HUES6 (cell line): ENCODE measurements at regions not wholly inside any gene's neighbourhood (a gene's known extent, or its start where the extent isn't known, plus 50 kb on each side); places are given as distances from the start of the nearest gene placed in this dataset.

Experiments
- H3K27ac ChIP-seq: 2 replicates; pipeline ENCODE4 v1.7.0; 2013; ENCODE audit warnings: low read depth, mild to moderate bottlenecking, low read length, inconsistent platforms
- H3K27me3 ChIP-seq: 2 replicates; pipeline ENCODE4 v1.6.1; 2013; ENCODE audit warnings: low read length; ENCODE audit not compliant: control insufficient read depth, insufficient read depth
- H3K36me3 ChIP-seq: 2 replicates; pipeline ENCODE4 v1.6.1; 2013; ENCODE audit warnings: low read length; ENCODE audit not compliant: control insufficient read depth, insufficient read depth
- H3K4me1 ChIP-seq: 2 replicates; pipeline ENCODE4 v1.6.1; 2013; ENCODE audit warnings: low read length; ENCODE audit not compliant: control insufficient read depth, insufficient read depth
- H3K4me3 ChIP-seq: 2 replicates; pipeline ENCODE4 v1.5.1; 2013; ENCODE audit warnings: low read depth, low read length
- H3K9ac ChIP-seq: one replicate; pipeline ENCODE4 v1.6.1; 2013; ENCODE audit warnings: mild to moderate bottlenecking, low read length
- H3K9me3 ChIP-seq: 2 replicates; pipeline ENCODE4 v1.6.1; 2013; ENCODE audit warnings: low read depth, low read length; ENCODE audit not compliant: control insufficient read depth, insufficient read depth

GRCh38 chr9:30757723-30758122 is 1626.7 kb upstream of the ACO1 start:
- H3K36me3 ChIP-seq, result no peaks in the 10 kb centered on the region
- no peak overlapping the region for H3K9ac ChIP-seq
- no peaks in the 10 kb centered on the region for H3K27me3 ChIP-seq
- no peak overlapping the region for H3K4me3 ChIP-seq
- H3K9me3 ChIP-seq, result peaks cover 4% of the 10 kb centered on the region; the same call in 1 of the 2 replicates
- no peak overlapping the region for H3K27ac ChIP-seq
- H3K4me1 ChIP-seq, result peaks cover 3% of the 10 kb centered on the region; the same call in 1 of the 2 replicates

GRCh38 chr9:30758726-30759446 is 1625.6 kb upstream of the ACO1 start:
- no peaks in the 10 kb centered on the region for H3K27me3 ChIP-seq

GRCh38 chr9:30765318-30765717 is 1619.1 kb upstream of the ACO1 start:
- no peaks in the 10 kb centered on the region for H3K9me3 ChIP-seq
- no peaks in the 10 kb centered on the region for H3K27me3 ChIP-seq
- H3K9ac ChIP-seq, result no peak overlapping the region
- peaks cover 3% of the 10 kb centered on the region; the same call in 1 of the 2 replicates for H3K4me1 ChIP-seq
- no peak overlapping the region for H3K27ac ChIP-seq
- H3K4me3 ChIP-seq, result no peak overlapping the region
- H3K36me3 ChIP-seq, result no peaks in the 10 kb centered on the region

More at GRCh38 chr9:30758726-30759446, 1625.6 kb upstream of the ACO1 start:
- no peak overlapping the region for H3K9ac ChIP-seq
- peaks cover 4% of the 10 kb centered on the region; the same call in 1 of the 2 replicates for H3K9me3 ChIP-seq
- H3K36me3 ChIP-seq, result no peaks in the 10 kb centered on the region
- no peak overlapping the region for H3K27ac ChIP-seq
- H3K4me1 ChIP-seq, result peaks cover 3% of the 10 kb centered on the region; the same call in 1 of the 2 replicates
- no peak overlapping the region for H3K4me3 ChIP-seq

GRCh38 chr9:30771163-30771708 is 1613.2 kb upstream of the ACO1 start:
- Histone ChIP-seq H3K27ac (no peak overlapping the region), H3K36me3 (no peaks in the 10 kb centered on the region), H3K9ac (no peak overlapping the region), H3K4me3 (no peak overlapping the region), H3K4me1 (no peaks in the 10 kb centered on the region), H3K9me3 (no peaks in the 10 kb centered on the region), H3K27me3 (no peaks in the 10 kb centered on the region)

GRCh38 chr9:30771760-30772159 is 1612.7 kb upstream of the ACO1 start:
- Histone ChIP-seq H3K4me1 (no peaks in the 10 kb centered on the region), H3K4me3 (no peak overlapping the region), H3K36me3 (no peaks in the 10 kb centered on the region), H3K9ac (no peak overlapping the region), H3K27ac (no peak overlapping the region), H3K9me3 (no peaks in the 10 kb centered on the region), H3K27me3 (no peaks in the 10 kb centered on the region)

- H3K36me3 ChIP-seq, result no peaks in the 10 kb centered on the region
- H3K9ac ChIP-seq, result no peak overlapping the region
- no peaks in the 10 kb centered on the region for H3K27me3 ChIP-seq
- H3K9me3 ChIP-seq, result no peaks in the 10 kb centered on the region
- no peak overlapping the region for H3K27ac ChIP-seq
- no peak overlapping the region for H3K4me3 ChIP-seq
- H3K4me1 ChIP-seq, result no peaks in the 10 kb centered on the region
These were observed 1611.0 kb upstream of the ACO1 start for GRCh38 chr9:30773427-30773826.

GRCh38 chr9:30774326-30774725 is 1610.1 kb upstream of the ACO1 start:
- Histone ChIP-seq H3K4me1 (no peaks in the 10 kb centered on the region), H3K9ac (no peak overlapping the region), H3K9me3 (no peaks in the 10 kb centered on the region), H3K27ac (no peak overlapping the region), H3K36me3 (no peaks in the 10 kb centered on the region), H3K4me3 (no peak overlapping the region), H3K27me3 (no peaks in the 10 kb centered on the region)

- H3K27me3 ChIP-seq, result no peaks in the 10 kb centered on the region
- H3K9me3 ChIP-seq, result no peaks in the 10 kb centered on the region
These were observed 1609.2 kb upstream of the ACO1 start for GRCh38 chr9:30775236-30775635.

GRCh38 chr9:30796764-30797163 is 1587.7 kb upstream of the ACO1 start:
- Histone ChIP-seq H3K9ac (no peak overlapping the region), H3K4me3 (no peak overlapping the region), H3K4me1 (peaks cover 14% of the 10 kb centered on the region), H3K9me3 (no peaks in the 10 kb centered on the region), H3K27me3 (no peaks in the 10 kb centered on the region), H3K36me3 (no peaks in the 10 kb centered on the region), H3K27ac (no peak overlapping the region)

More at GRCh38 chr9:30775236-30775635, 1609.2 kb upstream of the ACO1 start:
- Histone ChIP-seq H3K4me3 (no peak overlapping the region), H3K4me1 (no peaks in the 10 kb centered on the region), H3K27ac (no peak overlapping the region), H3K9ac (no peak overlapping the region), H3K36me3 (no peaks in the 10 kb centered on the region)

- Histone ChIP-seq H3K36me3 (no peaks in the 10 kb centered on the region), H3K9ac (no peak overlapping the region), H3K27me3 (no peaks in the 10 kb centered on the region), H3K9me3 (no peaks in the 10 kb centered on the region), H3K4me1 (peaks cover 4% of the 10 kb centered on the region; the same call in 1 of the 2 replicates), H3K4me3 (no peak overlapping the region), H3K27ac (no peak overlapping the region)
These were observed 1584.8 kb upstream of the ACO1 start for GRCh38 chr9:30799527-30800101.

- Histone ChIP-seq H3K9ac (no peak overlapping the region), H3K36me3 (no peaks in the 10 kb centered on the region), H3K9me3 (no peaks in the 10 kb centered on the region), H3K27ac (no peak overlapping the region), H3K4me1 (peaks cover 4% of the 10 kb centered on the region; the same call in 1 of the 2 replicates), H3K27me3 (no peaks in the 10 kb centered on the region), H3K4me3 (no peak overlapping the region)
These were observed 1584.0 kb upstream of the ACO1 start for GRCh38 chr9:30800421-30800820.
